Kasumi-1 (cell line): ENCODE measurements at regions not wholly inside any gene's neighbourhood (a gene's known extent, or its start where the extent isn't known, plus 50 kb on each side); places are given as distances from the start of the nearest gene placed in this dataset.
"Not testable (repeated sequence)": the region's sequence is repeated elsewhere in the genome, so short reads cannot be mapped to it uniquely, and the experiment has no call there.

Source experiments
- DNase-seq, 2 experiments: peaks; one replicate each; lab custom pipeline; 2025; lab: John Stamatoyannopoulos, UW

DNA sequence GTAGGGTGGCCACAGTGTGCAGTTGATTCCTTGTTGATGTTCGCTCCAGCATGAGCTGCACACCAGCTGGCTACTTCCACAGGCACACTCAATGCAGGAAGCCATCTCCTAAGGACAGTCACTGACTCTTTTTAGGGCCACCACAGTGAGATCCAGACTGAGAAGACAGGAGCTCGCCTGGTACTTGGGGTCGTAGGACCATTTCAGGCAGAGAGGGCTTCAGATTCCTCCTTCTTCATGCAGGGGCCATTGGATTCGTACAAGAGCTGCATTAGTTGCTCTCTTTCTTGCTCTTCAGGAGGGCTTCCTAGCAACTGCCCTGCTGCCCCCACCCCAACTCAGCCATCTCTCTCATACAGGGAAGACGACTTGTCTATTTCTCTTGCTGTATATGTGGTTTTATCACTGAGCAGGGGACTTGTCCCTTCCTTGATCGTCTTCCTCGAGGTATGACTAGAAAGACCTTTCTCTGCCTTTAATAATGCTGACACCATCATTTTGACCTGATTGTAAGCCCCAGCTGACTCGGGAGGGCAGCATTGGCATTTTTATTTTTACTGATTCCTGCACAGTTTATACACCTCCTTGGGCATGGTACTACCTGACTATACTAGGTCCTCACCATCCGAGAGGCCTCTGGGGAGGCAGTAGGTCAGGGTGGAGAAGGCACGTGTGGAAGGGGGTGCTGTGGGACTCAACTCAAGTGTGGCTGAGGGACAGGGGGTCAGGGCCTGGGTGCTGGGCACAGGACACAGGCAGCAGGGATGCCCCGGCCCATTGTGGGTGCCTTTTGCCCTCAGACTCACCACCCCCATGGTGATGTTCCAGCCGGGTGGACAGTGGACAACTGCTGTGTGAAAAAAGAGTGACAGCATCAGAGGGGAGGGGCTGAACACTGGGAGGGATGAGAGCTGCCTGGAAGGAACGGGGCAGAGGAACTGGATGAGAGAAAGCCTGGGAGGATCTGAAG lies 136.7 kb upstream of the ZNF746 start:
- DNase-seq = no peak

DNA sequence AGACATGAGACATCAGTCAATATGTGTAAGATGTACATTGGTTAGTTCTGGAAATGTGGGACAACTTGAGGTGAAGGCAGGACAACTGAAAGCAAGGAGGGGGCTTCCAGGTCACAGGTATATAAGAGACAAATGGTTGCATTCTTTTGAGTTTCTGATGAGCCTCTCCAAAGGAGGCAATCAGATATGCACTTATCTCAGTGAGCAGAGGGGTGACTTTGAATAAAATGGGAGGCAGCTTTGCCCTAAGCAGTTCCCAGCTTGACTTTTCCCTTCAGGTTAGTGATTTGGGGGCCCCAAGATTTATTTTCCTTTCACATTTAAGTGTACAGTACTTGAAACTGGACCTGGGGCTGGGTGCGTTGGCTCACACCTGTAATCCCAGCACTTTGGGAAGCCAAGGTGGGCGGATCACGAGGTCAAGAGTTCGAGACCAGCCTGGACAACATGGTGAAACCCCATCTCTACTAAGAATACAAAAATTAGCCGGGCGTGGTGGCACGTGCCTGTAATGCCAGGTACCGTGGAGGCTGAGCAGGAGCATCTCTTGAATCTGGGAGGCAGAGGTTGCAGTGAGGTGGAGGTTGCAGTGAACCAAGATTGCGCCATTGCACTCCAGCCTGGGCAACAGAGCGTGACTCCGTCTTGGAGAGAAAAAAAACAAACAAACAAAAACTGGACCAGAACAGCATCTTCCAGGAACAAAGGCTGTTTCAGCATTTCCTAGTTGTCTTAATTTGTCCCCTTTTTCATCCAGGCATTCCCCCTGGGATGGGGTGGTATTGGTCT lies 130.9 kb upstream of the ZNF746 start:
- DNase-seq = not testable (repeated sequence)

DNA sequence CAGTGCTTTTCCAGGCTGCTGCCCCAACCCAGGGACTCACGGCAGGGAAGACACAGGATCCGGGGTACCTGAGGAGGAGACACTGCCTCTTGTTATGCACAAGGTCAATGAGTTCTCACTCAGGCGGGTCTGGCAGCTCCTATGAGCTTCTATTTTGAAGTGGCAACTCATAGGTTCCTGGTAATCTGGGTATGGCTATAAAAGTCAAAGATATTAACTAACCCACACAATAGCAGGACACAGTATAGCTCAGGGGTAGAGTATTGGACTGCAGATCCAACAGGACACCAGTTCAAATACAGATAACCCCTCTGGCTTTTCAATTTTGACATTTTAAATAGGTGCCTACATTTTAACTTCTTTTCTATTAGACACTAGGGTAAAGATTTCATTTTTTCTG lies 130.3 kb upstream of the ZNF746 start:
- DNase-seq = no peak

DNA sequence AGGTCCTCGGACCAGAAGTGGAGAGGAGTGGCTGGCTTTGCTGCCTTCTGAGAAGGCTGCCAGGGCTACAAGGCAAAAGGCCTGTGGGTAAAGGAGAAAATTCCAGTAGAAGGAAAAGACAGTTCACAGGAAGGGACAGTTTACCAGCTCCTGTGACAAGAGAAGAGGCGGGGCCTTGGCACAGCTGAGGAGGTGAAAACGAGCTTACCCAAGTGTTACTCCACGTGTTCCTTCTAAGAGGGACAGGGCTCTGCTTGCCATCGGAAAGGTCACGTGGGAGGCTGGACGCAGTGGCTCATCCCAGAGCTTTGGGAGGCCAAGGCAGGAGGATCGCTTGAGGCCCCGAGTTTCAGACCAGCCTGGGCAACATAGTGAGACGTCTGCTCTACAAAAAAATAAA lies 129.4 kb upstream of the ZNF746 start:
- no peak for DNase-seq

DNA sequence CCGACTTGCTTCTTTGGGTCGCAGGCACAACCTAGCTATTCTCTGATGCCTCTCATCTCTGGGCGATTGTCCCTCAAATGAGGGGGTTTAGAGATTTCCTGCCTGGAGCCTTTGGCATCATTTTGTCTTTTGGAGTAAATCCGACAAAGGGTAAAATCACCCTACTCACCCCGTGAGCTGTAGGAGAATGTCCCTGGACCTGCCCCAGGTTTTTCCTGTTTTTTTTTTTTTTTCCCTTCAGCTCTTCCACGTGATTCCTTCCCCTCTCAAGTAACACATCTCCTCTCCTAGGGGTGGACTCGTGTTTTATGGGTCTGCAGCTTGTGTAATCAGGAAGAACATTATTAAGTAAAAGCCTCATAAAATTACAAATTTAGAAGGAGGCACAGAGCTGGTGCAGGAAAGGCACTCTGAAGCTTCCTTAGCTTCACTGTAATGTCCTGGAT lies 128.4 kb upstream of the ZNF746 start:
- DNase-seq = peak; percentile 23 to 30

DNA sequence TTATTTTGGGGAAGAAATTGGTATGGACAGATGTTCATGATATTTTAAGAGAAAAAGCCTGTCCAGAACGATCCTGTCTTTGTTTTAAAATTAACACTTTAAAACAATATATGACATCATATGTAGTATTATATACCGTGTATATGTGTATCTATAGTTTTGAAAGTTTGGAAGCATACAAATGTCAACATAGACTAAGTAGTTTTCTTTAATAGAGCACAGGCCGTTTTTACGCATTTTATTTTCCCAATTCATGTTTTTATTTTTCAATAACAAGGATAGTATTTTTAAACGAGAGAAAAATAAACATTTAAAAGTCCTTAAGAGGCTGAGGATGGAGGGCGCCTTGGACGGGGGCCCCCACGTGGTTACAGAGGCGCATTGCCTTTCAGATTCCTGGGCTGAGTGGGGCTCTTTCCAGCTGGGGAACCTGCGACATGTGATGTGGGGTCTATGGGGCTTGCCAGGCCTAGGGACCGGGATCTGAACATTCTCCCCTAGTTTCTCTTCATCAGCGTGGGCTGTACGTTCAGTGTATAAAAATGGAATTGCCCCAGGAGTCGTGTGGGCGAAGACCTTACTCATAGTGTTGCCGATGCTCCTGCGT lies 127.8 kb upstream of the ZNF746 start:
- DNase-seq = peak; percentile 68 to 80

DNA sequence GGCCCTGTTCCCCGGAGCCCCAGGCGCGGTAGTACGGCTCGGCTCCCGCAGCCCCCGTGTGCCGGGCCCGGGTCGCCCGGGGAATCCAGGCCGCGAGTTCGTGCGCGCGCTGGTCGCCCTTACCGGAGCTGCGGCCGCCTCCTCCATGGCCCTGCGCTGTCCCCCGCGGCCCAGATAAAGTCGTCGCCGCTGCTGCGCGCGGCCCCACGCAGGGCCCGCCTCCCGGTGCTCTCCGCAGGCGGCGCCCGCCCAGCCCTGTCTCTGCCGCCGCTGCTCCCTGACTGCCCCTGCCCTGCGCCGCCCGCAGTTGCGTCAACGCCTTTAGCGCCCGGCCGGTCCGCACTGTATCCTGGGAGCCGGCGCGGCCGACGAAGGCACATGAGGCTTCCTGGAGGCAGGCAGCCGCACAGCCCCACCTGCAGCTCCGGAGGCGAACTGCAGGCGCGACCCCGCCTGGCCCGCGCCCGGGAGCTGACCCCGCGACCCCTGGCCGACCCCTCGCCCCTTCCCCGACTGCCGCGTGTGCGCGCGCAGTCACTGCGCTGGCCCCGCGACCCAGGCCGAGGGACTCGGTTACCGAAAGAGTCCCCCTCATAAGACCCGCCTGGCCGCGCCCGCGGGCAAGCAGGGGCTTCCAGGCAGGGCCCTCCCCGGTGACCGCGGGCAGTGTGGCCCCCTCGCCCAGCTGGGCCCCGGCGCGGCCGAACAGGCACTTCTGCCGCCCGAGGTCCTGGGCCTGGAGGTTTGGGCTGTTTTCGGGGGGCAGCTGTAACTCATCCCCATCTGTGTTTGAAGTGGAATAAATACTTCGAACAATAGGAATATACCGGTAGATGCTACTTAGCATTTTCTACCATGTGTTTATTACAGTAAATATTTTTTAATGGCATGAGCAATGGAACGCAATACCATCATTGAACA lies 127.1 kb upstream of the ZNF746 start:
- peak; percentile 84 to 86 for DNase-seq

DNA sequence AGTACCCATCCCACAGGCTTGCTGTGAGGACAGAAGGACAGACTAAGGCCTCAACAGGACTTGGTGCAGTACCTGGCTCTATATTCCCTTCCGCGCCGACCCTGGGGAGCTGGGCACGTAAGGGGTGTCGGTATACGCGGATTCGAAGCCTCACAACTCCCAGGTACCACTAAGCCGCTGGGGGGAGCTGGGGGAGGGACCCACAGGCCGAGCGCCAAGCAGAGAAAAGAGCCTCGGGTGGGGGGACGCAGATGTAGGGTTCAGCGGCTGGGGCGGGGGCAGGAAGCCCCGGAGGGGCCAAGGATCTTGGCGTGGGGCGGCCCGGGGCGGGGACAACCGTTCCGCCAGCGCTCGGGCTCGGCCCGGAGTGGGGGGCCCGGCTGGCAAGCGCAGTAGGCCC lies 126.4 kb upstream of the ZNF746 start:
- DNase-seq = peak; percentile 2 to 6

DNA sequence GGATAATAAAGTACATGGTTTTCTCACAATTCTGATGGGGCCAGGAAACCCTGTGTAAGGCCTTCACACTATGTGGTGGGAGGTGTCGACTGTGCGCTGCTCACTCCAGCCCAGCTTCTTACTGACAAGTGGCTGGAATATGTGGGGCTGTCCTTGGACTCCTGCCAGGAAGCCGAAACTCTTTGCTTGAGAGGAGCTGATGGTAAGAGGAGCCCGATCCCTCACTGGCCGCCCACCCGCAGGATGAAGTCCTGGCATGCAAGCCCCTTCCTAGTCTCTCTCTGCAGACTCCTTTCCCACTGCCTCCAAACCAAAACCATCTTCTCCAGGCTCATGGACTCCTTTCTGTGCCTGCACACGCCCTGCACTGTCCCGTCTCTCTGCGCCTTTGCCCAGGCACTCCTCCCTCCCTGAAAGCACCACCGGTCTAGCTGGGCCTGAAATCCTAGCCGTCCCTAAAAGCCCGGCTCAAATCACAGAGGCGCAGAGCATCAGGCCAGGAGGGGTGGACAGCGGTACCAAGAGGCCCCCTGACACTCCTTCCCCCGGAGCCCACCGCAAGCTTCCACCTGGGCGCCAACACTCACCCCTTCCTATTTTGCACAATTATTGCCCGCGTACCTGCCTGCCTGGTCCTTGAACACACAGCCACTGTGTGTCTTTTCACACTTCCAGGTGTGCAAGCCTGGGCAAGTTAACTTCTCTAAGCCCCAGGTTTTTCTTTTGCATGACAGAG lies 125.8 kb upstream of the ZNF746 start:
- DNase-seq = not testable (repeated sequence)

DNA sequence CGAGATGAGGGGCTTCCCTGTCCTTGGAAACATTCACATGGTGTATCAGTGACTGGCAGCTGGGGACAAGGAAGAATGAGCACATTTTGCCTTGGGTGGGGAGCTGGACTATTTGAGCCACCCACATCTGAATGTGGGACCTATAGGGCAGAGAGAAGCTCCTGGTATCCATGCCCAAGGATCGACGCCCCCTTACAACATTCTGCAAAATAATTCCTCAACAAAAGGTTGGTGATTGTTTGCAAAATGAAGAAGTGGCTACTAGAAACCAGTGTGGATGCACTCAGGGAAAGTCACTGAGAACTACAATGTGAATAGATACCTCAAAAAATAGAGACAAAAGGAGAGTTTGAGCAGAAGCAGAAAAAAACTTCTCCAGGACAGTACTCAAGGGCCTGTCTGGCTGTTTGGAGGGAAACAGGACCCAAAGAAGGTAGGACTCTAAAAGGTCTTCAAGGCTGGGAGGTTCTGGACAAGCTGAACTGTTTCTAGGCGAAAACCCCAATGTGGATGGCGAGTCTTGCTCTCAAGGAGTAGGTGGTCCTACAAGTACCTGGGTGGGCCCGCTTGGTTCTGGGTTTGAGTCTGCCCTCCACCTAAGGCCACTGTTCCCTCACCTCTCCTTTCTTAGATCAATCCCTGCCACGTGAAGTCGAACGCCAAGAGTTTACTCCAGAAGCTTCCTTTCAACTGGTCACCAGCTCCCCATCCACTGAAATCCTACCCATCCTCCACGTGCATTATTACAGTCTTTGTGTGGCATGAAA lies 125.0 kb upstream of the ZNF746 start:
- DNase-seq = no peak

DNA sequence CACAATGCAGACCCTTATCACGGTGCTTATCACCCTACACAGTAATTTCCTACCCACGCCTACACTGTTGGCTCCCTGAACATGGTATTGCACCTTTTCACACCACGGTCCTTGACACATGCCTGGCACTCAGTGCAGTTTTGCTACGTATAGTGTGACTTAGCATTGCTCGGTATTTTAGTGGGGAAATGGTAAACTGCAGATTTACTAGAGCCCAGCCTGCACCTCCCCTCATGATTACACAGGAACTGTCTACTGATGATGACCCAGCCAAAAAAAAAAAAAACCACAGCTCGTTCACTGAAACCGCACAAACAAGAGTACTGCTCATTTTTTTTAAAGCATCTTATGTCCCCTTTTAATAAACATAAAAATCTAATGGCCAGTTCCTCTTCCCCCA lies 124.2 kb upstream of the ZNF746 start:
- DNase-seq = no peak

DNA sequence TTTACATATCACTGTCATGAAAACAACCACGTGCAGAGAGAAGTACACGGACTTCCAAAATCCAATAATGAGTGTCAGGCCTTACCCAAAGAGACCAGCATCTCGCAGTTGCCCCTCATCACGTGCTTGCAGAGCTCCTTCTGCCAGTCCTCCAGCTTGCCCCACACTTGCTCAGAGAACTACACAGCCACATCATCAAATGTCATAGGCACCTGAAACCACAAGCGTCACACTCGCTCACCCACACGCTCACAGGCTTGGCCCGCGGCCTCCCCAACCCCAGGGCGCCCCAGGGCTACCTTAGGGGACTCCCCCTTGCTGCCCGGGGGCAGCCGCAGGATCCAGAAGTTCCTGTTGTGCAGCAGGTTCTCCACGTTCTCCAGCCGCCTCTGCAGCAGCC lies 123.4 kb upstream of the ZNF746 start:
- DNase-seq = no peak

DNA sequence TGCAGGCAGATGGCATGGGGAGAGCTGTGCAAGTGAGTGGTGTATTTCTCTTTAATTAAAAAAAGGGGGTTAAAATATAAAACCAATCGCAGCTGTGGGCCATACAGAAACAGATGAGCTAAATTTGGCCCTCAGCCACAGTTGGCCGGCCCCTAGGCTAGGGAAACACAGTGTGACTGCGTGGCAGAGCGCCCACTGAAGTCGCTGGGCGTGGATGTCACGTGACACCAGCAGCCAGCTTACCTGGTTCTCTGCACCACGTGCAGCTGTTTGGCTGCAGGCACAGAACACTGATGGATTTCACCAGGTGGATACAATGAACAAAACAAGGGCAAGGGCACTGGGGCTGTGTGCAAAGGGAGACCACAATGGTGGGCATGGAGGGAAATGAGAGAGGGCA lies 119.3 kb upstream of the ZNF746 start:
- no peak for DNase-seq

DNA sequence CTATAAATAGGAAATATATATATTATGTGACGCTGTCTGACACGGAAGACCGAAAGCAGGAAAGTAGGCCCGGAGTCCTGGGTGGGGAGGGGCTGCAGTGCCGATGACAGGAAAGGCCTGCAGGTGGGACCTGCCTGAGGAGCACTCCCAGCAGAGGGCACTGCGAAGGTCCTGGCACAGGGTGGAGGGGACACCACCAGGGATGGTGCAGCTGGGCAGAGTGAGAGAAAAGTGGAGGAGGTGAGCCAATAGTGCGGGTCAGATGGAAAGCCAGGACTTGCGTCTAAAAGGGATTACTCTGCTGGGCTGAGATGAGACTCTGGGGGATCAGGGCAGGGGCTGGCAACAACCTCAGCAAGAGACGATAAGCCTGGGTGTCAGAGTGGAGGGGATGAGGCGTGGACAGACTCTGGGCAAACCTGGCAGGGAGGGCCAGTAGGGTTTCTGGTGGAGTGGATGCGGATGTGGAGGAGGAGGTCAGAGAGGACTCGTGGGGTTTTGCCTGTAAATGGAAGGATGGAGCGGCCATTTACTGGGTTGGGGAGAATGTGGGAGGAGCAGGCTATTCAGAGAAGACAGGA lies 118.2 kb upstream of the ZNF746 start:
- DNase-seq = no peak

DNA sequence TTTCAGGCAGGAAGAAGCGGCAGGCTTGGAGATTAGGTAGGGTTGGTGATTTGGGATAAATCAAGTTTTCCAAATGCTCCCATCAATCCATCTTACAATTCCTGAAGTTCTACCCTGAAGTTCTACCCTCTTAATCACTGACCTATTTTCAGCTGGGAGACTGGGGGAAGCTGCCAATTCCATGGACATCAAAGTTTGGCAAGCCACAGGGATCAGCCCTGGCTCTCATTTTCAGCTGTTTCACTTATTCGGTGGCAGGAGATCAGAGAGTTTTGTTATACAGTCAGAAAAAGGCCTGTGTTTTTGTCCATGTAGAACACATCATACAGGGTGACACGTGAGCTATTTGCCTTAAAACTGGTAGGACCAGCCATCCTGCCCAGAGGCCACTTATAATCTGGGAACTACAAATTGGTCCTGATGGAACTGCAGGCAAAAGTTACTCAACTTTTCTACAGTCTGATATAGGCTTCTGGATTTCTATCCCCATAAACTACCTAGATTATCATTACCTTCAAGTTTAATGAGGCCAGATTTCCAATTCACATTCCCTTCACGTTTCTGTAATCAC lies 112.9 kb upstream of the ZNF746 start:
- no peak for DNase-seq

DNA sequence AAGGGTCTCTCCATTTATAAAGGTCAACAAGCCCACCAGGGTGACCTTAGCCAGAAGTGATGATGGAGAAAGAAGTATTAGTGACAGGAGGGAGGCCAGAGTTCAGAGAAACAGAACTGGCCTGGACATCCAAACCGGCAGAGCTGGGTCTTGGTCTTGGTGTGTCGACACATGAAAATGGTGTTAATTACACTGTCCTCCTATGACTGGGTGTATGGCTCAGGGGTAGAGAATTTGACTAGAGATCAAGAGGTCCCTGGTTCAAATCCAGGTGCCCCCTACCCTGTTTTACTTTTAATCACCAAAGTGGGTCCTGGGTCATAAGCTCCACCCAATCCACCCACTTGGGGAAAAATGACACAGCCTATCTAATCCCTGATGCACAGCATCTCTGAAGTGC lies 110.6 kb upstream of the ZNF746 start:
- no peak for DNase-seq

DNA sequence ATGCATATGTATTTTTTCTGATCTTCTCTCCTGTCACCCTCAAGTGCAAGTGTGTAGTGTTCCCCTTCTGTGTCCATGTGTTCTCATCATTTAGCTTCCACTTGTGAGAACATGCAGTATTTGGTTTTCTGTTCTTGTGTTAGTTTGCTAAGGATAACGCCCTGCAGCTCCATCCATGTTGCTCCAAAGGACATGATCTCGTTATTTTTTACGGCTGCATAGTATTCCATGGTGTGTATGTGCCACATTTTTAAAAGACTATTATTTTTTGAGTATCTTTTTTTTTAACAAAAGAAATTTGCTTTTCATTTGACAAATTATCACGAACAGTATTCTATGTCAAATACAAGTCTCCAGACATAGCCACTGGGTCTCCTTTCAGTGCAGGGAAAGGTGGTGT lies 110.1 kb upstream of the ZNF746 start:
- DNase-seq = no peak

DNA sequence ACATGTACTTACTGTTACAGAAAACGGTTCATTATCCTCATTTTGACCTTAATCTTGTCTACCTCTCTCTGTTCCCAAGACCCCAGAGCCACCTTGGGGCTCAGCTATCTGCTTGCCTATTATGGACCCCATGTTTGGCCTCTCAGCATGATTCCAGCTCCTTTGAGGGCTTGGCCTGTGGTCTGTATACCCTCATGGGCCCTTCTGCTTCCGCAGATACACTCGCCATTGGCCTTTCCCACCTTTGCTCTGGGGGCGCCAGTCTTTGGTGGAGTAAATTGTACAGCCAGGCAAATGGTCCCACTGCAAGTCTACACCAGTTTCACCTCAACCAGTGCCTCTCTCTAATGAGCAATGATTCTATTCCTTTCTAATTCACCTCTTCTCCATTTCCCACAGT lies 109.2 kb upstream of the ZNF746 start:
- no peak for DNase-seq

DNA sequence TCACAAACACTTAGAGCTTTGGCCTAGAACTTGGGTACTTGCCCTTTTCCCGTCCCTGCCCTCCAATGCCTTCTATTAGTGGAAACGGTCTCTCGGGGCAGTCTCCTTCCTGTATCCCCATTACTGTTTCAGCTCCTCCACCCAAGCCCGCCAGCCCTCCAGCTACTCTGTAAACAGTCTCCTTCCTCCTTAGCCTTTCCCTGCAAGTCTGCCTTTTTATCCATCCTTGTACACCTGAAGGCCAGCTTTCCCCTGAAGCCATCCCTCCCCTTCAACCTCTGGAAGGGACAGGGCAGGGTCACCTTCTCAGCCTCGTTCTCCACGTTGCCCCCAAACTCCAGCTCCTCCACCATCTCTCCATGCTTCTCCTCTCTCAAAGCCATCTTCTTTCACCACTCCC lies 108.1 kb upstream of the ZNF746 start:
- DNase-seq = no peak
